T-helper 22 cell (primary cell): ENCODE measurements at regions not wholly inside any gene's neighbourhood (a gene's known extent, or its start where the extent isn't known, plus 50 kb on each side); places are given as distances from the start of the nearest gene placed in this dataset.
A peak's percentile ranks its signal among the peaks of the same experiment; 100 is the strongest.
"Not testable (repeated sequence)": the region's sequence is repeated elsewhere in the genome, so short reads cannot be mapped to it uniquely, and the experiment has no call there.

ENCODE experiments used
- DNase-seq: peaks from one replicate; pipeline ENCODE4 v3.0.0-alpha.2; 2020; ENCODE audit warnings: low read depth

- no peak for DNase-seq
These were observed 213.4 kb upstream of the XIST start for GRCh38 chrX:74065831-74066390.

- no peak for DNase-seq
These were observed 211.1 kb upstream of the XIST start for GRCh38 chrX:74063426-74064155.

- DNase-seq = no peak
These were observed 209.4 kb upstream of the XIST start for GRCh38 chrX:74061879-74062278.

- no peak for DNase-seq
These were observed 196.6 kb upstream of the XIST start for GRCh38 chrX:74049126-74049525.

GRCh38 chrX:74034066-74034465, 181.6 kb upstream of the XIST start:
- DNase-seq = not testable (repeated sequence)

GRCh38 chrX:74031527-74031926, 179.0 kb upstream of the XIST start:
- DNase-seq = not testable (repeated sequence)

GRCh38 chrX:74030766-74031165, 178.3 kb upstream of the XIST start:
- DNase-seq = not testable (repeated sequence)

- not testable (repeated sequence) for DNase-seq
These were observed 172.6 kb upstream of the XIST start for GRCh38 chrX:74025145-74025544.

GRCh38 chrX:74023203-74023602, 170.7 kb upstream of the XIST start:
- no peak for DNase-seq

- no peak for DNase-seq
These were observed 165.7 kb upstream of the XIST start for GRCh38 chrX:74018253-74018652.

GRCh38 chrX:74015379-74016019, 163.0 kb upstream of the XIST start:
- peak; percentile 36 for DNase-seq

GRCh38 chrX:74009041-74009440, 156.5 kb upstream of the XIST start:
- DNase-seq = no peak

GRCh38 chrX:73992019-73992418, 139.5 kb upstream of the XIST start:
- DNase-seq = no peak

- no peak for DNase-seq
These were observed 134.7 kb upstream of the XIST start for GRCh38 chrX:73987166-73987565.

- no peak for DNase-seq
These were observed 127.1 kb upstream of the XIST start for GRCh38 chrX:73979551-73980131.

GRCh38 chrX:73977542-73978169, 125.1 kb upstream of the XIST start:
- peak; percentile 10 for DNase-seq

- DNase-seq = not testable (repeated sequence)
These were observed 114.9 kb upstream of the XIST start for GRCh38 chrX:73967461-73967860.

GRCh38 chrX:73965833-73966232, 113.3 kb upstream of the XIST start:
- DNase-seq = no peak

GRCh38 chrX:73964579-73964978, 112.1 kb upstream of the XIST start:
- no peak for DNase-seq

- DNase-seq = no peak
These were observed 111.2 kb upstream of the XIST start for GRCh38 chrX:73963682-73964081.

- no peak for DNase-seq
These were observed 110.4 kb upstream of the XIST start for GRCh38 chrX:73962948-73963347.

- DNase-seq = not testable (repeated sequence)
These were observed 109.4 kb upstream of the XIST start for GRCh38 chrX:73961867-73962266.

- DNase-seq = no peak
These were observed 92.0 kb upstream of the XIST start for GRCh38 chrX:73944563-73944908.
